NCI-H1417 (cell line): ENCODE measurements at regions not wholly inside any gene's neighbourhood (a gene's known extent, or its start where the extent isn't known, plus 50 kb on each side); places are given as distances from the start of the nearest gene placed in this dataset.
A peak's percentile ranks its signal among the peaks of the same experiment; 100 is the strongest.

ENCODE experiments used
- DNase-seq, 3 experiments: peaks; one replicate each; lab custom pipeline; 2025; lab: John Stamatoyannopoulos, UW

DNA sequence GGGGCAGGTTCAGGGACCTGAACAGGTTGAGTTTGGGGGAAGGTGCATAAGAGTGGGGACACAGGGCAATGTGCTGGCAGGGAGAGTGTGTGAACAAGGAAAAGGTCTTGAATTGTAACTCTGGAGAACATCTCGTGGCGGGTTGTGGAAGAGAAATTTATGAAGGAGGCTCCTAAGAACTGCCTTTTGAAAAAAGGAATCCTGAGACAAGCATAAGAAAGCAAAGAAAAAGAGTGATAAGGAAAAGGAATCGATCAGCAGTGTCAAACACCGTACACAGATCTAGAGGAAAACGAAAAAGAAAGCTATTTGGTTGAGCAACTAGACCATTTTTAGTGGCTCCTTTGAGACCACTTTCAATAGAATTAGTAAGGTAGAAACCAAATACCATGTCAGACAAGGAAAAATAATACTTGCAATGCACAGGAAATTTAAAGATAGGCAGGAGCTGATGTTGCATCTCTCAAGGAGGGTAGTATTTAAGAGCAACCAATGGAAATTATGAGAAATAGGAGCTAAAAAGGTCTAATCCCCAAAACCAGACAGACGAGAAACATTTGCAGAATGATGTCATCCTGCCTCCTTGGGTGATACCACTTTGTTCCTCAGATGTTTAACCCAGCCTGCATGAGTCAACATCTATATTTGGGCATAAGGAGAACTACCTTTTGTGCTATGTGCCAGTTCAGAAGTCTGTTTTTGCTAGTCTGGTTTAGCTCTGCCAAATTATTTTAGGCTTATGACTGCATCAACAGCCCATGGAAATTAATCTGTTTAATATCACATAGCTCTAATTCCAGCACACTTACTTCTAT, 64.5 kb upstream of the STK38L start:
- peak in 1 of 3 experiments; percentile 48 for DNase-seq

DNA sequence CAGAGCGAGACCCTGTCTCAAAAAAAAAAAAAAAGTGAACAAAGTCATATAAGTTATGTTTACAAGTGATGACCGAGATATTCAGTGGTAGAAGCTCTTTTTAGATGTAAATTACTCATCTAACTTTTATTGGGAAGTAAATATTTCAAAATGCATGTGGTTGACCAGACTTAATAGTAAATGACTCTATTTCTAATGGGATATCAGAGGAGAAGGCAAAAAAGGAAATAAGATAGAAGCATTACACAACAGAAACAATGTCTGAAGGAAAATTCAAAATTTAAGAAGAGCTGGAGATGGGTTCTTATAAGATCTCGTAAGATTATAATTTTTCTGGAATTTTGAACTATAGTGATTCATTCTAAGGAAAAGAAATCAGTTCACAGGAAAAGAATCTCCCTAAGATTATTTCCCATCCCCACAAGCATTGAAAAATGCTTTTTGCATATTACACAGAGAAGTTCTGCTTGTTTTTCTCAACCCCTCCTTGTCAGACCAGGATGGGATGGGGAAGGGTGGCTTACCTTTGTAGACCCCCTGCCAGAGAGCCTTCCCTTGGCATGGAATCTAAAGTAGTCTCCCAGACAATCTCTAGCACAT, 63.1 kb upstream of the STK38L start:
- no peak for DNase-seq

DNA sequence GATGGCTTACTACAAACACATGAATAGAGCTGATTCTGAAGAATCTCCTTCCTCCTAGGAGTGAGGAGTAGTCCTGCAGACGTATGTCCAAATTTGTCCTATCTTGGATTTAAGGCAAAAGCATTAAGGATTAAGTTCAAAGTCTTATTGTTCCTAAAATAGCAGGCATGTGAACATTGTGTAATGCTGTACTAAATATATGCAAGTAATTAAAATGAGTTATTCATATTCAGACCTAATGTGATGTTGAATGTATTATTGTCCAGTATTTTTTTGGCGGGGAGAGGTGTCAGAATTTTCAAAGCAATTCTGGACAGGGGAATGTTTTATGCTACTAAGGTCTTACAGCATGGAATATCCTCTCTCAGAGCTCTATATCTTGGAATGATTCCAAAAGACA, 60.7 kb upstream of the STK38L start:
- DNase-seq = no peak

DNA sequence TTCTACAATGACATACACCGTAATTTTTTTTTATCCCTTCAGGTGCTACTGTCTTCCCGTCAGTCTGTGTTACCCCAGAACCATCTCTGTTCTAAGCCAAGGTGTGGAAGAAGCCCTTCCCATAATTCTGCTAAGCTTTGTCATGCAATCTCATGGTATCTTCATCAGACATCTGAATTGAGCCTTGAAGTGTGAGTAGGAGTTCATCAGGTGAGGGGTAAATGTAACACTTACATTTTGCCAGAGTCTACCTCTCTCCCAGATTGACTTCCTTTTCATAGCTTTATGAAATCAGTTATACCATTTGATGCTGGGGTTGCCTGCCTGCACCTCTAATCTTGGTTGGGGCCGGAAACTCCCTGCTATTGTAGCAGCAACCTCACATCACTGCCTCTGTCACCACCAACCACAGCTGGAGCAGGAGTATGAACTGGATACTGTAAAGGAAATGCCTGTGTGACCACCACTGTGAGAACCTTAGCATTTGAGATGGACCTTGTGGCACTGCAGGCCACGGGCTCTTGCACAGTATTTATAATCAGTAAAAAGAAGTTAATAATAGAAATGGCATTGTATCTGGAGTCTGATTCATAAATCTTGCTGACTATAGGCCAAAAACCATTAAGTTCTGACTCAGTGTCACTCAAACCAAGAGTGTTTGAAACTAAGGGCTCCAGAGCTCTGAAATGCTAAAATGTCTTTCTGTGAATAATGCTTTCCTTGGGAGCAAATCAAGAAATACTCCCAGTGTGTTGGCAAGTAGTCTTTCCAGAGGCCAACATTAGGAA, 58.7 kb upstream of the STK38L start:
- DNase-seq = no peak

DNA sequence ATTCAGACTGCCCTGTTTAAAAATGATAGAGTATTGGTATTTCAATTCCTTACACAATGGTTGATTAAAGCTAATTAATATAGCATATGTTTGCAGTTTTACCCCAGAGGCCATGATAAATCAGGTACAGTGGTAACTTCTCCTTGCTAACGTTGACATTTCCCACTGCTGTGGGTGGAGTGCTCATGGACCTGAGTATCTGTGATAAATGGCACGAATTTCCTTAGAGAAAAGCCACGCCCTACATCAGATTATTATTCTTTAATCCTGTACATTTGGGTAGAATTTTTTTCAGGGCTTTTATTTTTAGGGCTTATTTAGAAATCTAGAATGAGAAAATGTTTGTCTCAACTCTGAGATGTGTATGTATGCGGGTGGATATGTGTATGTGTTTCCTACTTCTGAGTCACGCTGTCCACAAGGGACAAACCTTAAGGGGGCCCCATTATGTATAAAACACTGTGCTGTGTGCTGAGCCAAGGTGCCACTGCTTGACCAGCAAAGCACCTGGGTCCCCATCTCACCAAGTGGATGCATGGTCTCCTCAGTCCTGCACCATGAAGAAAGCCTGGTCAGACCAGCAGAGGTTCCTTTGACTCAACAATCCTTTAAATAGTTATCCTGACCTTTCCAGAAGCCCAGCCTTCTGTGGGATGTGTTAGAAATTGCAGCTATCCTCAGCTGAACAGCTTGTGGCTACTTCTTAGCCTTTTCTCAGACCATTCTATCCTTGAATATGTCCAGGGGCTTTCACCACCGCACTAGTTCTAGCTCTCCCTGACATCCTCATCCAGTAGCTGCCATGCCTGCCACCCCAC, 57.9 kb upstream of the STK38L start:
- no peak for DNase-seq

DNA sequence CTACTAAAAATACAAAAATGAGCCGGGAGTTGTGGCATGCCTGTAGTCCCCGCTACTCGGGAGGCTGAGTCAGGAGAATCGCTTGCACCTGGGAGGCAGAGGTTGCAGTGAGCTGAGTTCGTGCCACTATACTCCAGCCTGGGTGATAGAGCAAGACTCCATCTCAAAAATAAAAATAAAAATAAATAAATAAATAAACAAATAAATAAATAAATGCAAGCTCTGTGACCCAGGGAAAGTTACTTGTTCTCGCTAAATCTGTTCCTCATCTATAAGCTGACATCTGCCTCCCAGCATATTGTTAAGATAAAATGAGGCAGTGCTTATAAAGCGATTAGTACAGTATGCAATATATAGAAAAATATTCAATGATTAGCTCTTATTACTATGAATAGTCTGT, 56.4 kb upstream of the STK38L start:
- no peak for DNase-seq

DNA sequence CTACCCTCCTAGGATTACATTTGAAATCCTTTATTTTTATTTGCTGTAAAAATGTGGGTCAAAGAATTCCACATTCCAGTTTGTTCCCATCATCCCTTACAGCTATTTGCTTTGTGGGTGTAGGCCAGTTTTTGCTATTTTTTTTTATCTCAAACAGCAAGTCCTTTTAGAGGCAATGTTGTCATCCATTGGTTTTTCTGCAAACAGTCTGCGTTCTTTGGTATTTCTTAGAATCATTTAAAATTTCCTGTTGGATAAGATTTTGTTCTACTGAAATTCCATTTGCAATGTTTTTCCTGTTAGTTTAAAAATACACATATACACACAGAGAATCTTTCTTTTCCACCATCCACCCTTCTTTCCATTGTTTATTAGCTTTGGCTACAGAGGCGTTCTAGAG, 53.3 kb upstream of the STK38L start:
- DNase-seq = no peak

DNA sequence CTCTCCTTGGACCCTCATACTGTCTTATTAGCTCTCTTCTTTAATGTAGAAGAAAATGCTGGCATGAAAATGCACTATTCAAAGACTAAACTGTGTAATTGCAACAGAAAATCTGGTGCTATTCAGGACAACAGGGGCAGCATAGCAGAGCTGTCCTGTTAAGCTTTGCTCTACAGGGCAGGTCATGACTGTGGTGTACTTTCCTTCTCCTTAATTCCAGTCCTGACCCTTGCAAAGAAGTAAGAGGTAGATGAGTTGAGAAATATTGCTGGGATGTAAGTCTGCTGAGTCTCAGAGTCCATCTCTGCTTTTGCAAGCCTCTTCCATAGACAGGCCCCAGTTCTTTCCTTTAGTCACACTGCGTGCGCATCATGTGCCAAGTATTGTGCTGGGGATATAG, 52.6 kb upstream of the STK38L start:
- DNase-seq = no peak

DNA sequence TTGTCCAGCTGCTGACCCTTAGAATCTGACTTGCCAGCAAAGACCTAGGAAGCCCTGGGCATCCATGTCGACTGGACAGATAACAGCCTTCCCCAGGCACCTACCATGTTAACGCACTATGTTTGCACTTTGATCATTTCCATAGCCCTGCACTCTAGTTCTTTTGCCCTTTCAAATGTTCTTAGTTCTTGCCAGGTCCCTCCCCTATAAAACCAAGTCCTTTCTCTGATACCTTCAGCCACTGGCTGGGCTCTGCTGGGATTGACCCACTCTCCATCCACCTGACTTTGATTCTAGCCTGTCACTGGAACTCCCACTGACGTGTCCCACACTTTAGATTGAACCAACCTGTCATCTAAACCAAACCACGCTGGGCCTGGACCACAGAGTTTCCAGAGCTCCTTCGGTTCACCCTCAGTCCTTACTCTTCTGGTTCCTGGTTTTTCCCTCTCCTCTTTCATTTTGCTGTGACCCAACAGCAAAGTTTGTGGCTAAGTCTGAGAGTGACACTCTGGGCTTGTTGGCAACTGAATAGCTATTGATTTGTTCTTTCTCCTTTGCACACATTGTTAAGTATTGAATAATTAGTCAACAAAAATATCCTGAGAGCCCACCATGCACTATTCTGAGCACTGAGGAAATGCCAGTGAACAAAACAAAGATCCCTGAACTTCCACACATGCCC, 51.8 kb upstream of the STK38L start:
- no peak for DNase-seq

DNA sequence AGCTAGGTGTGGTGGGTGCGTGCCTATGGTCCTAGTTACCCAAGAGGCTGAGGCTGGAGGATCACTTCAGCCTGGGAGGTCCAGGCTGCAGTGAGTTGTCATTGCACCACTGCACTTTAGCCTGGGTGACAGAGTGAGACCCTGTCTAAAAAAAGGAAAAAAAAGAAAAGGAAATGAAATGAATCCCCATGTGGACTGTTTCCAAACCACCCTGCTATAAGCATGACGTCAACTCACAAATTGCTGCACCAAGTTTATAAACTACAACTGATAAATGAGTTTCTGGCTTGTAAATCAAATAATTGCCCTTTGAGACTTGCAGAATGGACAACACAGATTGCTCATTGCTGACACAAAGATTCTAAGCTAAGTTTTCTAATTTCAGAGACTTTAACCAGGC, 51.0 kb upstream of the STK38L start:
- DNase-seq = peak in 1 of 3 experiments; percentile 66

DNA sequence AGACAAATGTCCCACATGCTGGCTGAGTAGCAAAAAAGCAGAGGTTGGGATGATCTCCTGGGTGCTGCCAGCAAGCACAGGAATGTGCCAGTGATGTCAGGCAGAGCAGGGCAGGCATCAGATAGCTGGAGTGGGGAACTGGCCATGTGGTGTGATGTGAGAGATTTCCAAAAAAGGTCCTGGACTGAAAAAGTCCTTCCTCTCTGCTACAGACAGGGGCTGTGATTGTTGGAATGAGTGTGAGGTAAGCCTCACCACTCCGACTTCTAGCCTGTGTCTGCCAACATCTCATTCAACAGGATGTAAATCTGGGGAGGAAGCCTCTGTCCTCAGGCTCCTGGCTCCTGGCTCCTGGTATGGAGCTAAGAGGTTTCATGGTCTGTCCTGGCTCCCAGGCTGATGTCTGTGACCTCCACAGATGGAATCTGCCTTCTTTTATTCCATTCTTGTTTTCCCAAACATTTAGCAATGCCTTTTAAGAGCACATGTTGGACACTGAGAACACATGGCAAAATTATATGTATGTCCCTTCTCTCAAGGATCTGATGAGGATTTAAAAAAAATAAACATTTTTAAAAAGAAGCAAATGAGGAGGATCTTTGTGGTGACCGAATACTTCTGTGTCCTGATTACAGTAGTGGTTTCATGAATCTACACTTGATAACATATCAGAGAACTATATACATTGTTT, 50.1 kb upstream of the STK38L start:
- DNase-seq = no peak
